Endothelial cell (in vitro differentiated cells): ENCODE measurements at regions not wholly inside any gene's neighbourhood (a gene's known extent, or its start where the extent isn't known, plus 50 kb on each side); places are given as distances from the start of the nearest gene placed in this dataset.

Source experiments
- DNase-seq: peaks from one replicate; pipeline ENCODE4 v3.0.0; 2021; ENCODE audit warnings: low spot score
- H3K27ac Mint-ChIP-seq: one replicate; pipeline ENCODE4 v1.8.0; 2021; ENCODE audit warnings: mixed read lengths, inconsistent platforms; ENCODE audit not compliant: unreplicated experiment
- H3K27me3 Mint-ChIP-seq: one replicate; pipeline ENCODE4 v1.8.0; 2021; ENCODE audit warnings: mild to moderate bottlenecking, moderate library complexity, mixed read lengths, inconsistent platforms; ENCODE audit not compliant: unreplicated experiment
- H3K36me3 Mint-ChIP-seq: one replicate; pipeline ENCODE4 v1.8.0; 2021; ENCODE audit warnings: mild to moderate bottlenecking, low read depth, mixed read lengths, inconsistent platforms; ENCODE audit not compliant: unreplicated experiment
- H3K4me1 Mint-ChIP-seq: one replicate; pipeline ENCODE4 v1.8.0; 2021; ENCODE audit warnings: mild to moderate bottlenecking, mixed read lengths, inconsistent platforms; ENCODE audit not compliant: unreplicated experiment
- H3K4me3 Mint-ChIP-seq: one replicate; pipeline ENCODE4 v1.8.0; 2021; ENCODE audit warnings: mild to moderate bottlenecking, mixed read lengths, inconsistent platforms; ENCODE audit not compliant: unreplicated experiment
- H3K9me3 Mint-ChIP-seq: one replicate; pipeline ENCODE4 v1.8.0; 2021; ENCODE audit warnings: mixed read lengths, inconsistent platforms; ENCODE audit not compliant: unreplicated experiment
- TF ChIP-seq, protein P1 (sequence below): fragments of 200-600 bp; sonication (generic); IDR thresholded peaks from one replicate; pipeline ENCODE4 v1.5.0; 2021; ENCODE audit warnings: antibody characterized with exemption; ENCODE audit not compliant: unreplicated experiment

DNA sequence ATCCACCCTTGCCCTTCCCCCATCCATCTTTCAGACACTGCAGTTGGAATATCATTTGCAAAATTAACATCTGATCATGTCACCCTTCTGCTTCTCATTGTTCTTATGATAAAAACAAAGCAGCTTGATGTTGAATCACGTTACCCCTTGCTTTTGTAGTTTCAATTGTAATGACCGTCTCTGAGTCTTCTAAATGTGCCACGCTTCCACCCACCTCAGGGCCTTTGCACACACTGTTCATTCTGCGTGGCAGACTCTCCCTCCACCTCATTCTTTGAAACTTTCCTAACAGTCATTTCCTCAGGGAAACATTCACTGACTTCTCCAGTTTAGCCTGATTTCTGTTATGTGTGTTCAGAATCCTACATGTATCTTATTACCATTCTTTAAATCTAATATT is 143.6 kb upstream of the LMO4 start:
- H3K4me3 Mint-ChIP-seq, result no peak overlapping the region
- H3K27me3 Mint-ChIP-seq, result no peaks in the 10 kb centered on the region
- H3K9me3 Mint-ChIP-seq, result no peaks in the 10 kb centered on the region
- TF ChIP-seq, protein P1, sequence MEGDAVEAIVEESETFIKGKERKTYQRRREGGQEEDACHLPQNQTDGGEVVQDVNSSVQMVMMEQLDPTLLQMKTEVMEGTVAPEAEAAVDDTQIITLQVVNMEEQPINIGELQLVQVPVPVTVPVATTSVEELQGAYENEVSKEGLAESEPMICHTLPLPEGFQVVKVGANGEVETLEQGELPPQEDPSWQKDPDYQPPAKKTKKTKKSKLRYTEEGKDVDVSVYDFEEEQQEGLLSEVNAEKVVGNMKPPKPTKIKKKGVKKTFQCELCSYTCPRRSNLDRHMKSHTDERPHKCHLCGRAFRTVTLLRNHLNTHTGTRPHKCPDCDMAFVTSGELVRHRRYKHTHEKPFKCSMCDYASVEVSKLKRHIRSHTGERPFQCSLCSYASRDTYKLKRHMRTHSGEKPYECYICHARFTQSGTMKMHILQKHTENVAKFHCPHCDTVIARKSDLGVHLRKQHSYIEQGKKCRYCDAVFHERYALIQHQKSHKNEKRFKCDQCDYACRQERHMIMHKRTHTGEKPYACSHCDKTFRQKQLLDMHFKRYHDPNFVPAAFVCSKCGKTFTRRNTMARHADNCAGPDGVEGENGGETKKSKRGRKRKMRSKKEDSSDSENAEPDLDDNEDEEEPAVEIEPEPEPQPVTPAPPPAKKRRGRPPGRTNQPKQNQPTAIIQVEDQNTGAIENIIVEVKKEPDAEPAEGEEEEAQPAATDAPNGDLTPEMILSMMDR, result no peak
- H3K36me3 Mint-ChIP-seq, result no peaks in the 10 kb centered on the region
- DNase-seq, result no peak
- H3K4me1 Mint-ChIP-seq, result peaks cover 2% of the 10 kb centered on the region
- no peak overlapping the region for H3K27ac Mint-ChIP-seq

DNA sequence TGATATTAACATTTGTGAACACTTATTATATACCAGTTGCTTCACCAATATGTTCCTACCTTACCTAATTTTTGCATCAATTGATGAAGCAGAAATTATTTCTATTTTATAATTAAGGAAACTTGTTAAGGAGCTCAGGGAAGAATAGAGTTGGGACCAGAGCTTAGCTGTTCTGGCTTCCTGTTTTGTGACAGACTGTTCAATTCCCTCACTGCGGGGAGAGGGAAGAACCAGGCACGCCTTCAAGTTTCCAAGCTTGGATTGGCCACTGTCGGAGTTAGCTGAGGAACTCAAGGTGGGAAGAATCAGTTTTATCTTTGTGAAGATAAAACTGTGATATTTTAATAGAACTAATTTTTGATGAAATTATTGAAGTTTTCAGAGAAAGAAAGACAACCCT is 142.3 kb upstream of the LMO4 start:
- no peak overlapping the region for H3K4me3 Mint-ChIP-seq
- no peaks in the 10 kb centered on the region for H3K9me3 Mint-ChIP-seq

DNA sequence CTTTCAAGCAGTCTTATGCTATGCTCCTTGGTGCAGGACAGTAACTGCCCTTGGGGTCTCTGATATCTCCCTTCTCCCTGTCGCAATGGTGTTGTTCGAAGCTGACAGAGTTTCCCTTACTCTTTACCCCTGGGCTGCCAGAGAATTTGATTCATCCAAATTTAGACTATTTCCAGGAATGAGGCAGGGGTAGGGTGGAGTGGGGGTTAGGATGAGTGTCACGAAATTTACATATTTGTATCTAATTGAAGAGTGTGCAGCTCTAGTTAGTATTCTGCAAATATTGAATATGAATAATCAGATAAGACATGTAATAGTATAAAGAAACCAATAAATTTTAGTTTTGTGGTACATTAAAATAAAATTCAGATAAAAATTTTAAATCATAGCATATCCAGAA is 140.0 kb upstream of the LMO4 start:
- Mint-ChIP-seq H3K4me1 (peaks cover 6% of the 10 kb centered on the region), H3K27ac (no peak overlapping the region), H3K9me3 (no peaks in the 10 kb centered on the region), H3K27me3 (peaks cover 2% of the 10 kb centered on the region), H3K4me3 (no peak overlapping the region), H3K36me3 (no peaks in the 10 kb centered on the region)
- no peak for DNase-seq
- TF ChIP-seq, protein P1, result no peak

More for the DNA sequence above, 142.3 kb upstream of the LMO4 start:
- TF ChIP-seq, protein P1, result no peak
- no peaks in the 10 kb centered on the region for H3K36me3 Mint-ChIP-seq
- no peak overlapping the region for H3K27ac Mint-ChIP-seq
- peaks cover 6% of the 10 kb centered on the region for H3K4me1 Mint-ChIP-seq
- DNase-seq, result no peak
- peaks cover 2% of the 10 kb centered on the region for H3K27me3 Mint-ChIP-seq

DNA sequence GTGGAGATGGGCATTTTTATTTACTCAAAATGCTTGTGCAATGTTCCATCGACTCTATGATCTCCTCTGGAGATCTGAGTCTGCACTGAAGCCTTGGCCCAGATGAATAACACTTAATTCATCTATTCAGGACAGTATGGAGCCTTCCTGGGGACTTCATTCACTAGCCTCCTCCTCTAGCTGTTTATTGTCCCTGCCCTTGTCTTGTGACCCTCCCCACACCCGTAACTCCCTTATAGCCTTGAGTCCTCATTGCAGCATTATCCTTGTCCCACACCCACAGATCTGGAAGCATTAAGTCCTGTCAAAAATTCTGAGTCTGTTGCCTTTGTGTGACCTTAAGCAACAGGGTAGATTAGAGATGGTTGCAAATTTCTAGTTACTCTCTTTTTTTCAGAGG is 138.3 kb upstream of the LMO4 start:
- H3K27ac Mint-ChIP-seq, result no peak overlapping the region
- DNase-seq, result no peak
- H3K4me3 Mint-ChIP-seq, result no peak overlapping the region
- peaks cover 6% of the 10 kb centered on the region for H3K4me1 Mint-ChIP-seq
- H3K36me3 Mint-ChIP-seq, result no peaks in the 10 kb centered on the region
- TF ChIP-seq, protein P1, result no peak
- H3K9me3 Mint-ChIP-seq, result no peaks in the 10 kb centered on the region
- H3K27me3 Mint-ChIP-seq, result peaks cover 2% of the 10 kb centered on the region

DNA sequence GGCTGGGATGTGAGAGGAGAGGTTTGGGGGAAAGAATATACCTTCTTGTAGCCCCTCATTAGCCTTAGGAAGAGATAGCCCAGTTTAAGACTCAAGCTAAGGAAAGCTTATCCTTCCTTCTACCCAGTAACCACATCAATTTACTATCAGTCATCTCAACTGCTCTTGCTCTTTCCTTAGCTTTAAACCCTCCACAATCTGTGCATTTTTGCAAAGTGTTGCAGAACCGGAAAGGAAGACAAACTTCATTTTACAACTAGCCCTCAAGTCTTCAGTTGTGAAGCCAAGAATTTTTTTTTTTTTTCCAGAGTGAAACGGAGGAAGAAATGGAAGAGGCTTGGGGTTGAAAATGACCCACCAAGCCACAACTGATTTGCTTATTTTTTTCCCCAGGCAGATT is 137.0 kb upstream of the LMO4 start:
- Mint-ChIP-seq H3K9me3 (no peaks in the 10 kb centered on the region), H3K4me1 (peaks cover 6% of the 10 kb centered on the region), H3K27ac (no peak overlapping the region)

More for the DNA sequence above, 137.0 kb upstream of the LMO4 start:
- H3K36me3 Mint-ChIP-seq, result no peaks in the 10 kb centered on the region
- H3K4me3 Mint-ChIP-seq, result no peak overlapping the region
- DNase-seq, result no peak
- TF ChIP-seq, protein P1, result no peak
- H3K27me3 Mint-ChIP-seq, result peaks cover 2% of the 10 kb centered on the region
